GM04504 (cell line): ENCODE measurements at regions not wholly inside any gene's neighbourhood (a gene's known extent, or its start where the extent isn't known, plus 50 kb on each side); places are given as distances from the start of the nearest gene placed in this dataset.
A peak's percentile ranks its signal among the peaks of the same experiment; 100 is the strongest.

ENCODE experiments used
- DNase-seq: peaks from one replicate; pipeline ENCODE4 v3.0.0-alpha.2; 2012; ENCODE audit warnings: low read depth

DNA sequence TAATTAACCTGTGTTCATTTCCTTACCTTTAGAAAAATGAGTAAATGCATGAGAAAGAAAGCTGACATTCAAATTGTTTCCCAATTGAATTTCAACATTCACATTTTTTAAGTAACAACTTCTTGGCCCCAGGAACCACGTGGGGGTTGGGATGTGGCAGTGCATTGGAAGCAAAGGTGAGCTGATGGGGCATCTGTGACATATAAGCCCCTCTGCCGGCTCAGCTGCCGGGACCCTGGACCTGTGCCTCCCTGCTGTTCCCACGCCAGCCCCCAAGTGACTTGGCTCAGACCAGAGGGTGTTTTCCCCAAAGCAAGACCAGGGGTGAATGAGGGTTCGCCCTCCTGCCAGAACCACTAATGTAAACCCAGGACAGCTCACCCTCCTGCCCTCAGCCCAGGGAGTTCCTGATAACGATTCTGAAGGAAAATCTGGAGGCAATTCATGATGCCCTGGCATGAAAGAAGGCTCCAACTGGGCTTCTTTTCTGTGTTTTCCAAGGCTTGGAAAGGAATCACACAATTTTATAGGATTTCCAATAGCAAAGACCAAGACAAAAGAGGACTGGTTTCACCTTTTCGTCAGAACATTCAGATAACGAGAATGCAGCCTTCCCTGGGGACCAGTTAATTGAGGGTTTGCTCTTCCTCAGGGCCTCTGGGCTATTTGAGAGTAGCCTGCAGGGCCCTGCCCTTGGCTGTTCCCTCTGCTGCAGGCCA lies 193.2 kb upstream of the TWIST2 start:
- DNase-seq, result no peak

DNA sequence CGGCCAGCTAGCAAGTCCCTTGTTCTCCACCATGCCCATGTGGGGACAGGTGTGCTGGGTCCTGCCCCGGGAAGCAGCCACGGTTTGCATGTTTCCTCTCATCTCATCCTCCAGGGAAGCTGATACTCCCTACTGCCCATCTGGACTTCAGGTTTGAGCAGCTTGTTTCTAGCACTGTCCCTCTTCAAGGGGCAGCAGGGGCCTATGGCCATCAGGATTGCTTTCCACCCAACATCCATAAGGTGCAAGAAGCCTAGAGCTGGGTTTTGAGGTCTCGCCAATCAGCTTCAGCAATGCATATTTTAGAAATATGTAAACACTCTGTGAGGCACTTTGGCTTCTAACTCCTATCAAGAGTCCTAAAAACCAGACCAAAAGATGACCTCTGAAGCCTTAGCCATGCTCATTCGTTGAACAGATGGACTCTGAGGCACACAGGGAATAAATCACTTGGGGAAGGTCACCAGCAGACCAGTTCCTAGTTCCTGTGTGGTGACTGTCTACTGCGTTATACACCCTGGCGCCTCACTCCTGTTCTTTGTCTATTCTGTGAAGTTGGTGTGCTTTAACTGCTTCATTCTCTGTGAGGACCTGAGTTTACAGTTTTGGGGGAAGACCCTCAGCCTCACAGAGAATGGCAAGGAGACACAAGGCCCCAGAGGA lies 192.6 kb upstream of the TWIST2 start:
- DNase-seq, result peak; percentile 35

DNA sequence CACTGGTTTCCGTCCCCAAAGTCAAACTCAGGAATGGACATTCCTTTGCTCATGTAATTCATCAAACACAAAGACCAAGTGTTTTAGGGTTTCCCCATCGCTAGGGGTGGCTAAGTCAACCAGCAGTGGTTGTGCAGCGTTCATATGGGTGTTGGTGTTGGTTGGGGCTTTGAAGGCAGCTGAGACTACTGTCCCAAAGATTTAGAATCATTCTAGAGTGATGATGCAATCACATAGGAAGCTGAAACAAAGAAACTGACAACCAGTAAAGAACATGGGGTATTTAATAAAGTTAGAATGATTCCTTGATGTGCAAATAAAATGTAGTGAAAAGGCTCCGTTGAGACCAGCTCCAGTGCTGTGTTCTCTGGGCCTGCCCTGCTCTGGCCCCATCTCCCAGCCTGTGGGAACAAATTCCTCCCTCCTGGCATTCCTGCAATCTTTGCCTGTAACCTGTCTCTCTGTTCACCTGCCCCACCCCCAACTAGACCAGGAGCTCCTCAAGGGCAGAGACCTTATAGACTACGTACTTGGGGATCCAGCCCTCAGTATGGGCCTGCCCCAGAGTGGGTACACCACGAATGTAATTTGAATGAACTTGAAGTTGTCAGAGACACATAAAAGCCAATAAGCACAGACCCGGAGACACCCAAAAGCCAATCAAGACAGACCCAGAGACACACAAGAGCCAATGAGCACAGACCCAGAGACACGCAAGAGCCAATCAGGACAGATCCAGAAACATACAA lies 191.7 kb upstream of the TWIST2 start:
- no peak for DNase-seq

DNA sequence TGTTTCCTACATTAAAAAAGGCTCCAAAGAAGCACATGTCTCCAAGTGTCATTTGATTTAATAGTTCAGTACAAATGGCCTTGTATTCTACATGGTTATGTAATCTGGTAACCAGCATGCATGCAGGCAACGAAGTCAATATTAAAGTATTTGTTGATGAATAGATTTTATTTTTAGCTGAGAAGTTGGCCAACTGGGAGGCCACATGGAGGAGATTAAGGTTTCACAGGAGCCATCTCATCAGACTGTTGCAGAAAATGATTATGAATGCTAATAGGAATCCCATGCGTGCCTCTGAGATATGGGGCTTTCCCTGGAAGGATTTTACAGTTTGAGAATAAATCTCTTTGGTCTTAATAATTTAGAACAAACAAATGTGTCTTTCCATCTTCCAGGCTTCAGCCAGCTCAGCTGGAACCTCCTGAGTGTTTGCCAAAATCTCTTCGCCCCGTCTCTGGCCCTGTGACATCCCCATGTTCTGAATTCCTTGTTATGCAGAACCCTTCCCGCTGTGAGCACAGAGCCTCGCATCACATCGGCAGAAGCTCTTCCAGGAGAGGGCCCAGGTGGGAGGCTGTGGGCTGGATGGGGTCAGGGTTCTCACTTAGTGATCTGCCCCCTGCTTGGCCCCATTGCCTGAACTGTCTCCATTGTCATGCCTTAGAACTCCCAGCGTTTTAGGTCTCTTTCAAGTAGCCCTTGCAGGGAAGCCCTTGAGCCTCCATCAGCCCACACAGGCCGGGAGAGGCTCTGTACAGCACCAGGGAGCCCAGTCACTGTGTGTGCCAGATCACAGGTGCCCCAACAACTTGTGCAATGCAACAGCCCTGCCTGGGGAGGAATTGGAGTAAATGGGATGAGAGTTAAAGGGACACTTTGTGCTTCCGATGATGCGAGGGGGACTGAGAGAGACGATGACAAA lies 190.5 kb upstream of the TWIST2 start:
- DNase-seq, result peak; percentile 81

DNA sequence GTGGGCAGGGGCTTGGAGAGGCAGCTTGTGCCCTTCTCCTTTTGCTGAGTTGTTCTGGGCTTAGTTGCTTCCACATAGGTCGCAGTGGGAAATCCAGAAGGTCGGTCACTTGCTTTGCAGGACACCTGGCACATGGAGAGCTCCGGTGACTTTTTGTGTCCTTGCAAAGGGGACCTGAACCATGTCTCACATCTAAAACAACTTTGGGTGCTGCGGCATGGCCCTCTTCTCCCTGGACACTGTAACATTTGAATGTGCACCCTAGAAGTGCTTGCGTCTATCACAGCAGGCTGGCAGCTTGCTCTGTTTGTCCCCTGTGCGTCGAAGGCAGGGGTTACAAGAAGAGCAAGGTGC lies 189.9 kb upstream of the TWIST2 start:
- DNase-seq, result no peak

DNA sequence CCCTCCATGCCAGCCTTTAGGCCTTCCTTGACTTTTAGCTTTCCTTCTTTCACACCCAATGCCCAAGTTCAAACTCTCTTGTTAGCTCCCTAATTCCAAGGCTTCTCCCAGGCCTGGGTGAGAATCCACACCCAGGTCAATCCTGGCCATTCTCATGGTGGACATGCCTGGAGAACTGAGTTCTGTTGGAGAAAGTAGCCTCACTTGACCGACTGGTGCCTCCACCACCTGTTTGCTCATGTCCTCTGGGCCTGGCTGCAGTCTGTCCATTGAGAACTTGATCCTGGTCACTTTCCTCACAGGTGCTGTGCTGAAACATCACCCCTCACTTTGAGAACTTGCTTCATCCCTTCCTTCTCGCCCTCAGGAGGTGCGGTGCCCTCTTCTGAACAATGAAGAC lies 189.1 kb upstream of the TWIST2 start:
- no peak for DNase-seq

DNA sequence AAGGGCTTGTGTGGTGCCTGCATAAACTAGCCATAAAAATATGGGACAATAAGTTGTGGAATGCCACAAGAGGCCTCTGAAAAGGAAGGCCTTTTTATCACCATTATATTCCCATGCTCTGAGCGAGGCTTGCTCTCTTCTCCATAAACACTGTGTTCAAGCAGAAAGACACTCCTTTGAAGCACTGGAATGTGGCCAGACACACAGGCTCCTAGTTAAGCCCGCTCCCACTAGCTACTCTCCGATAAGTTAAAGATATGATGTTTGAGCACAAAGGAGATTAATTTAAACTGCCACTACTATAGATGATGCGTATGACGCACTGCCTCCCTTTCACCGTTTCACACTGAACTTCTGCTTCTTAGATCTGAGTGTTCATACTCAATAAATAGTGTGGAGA lies 188.7 kb upstream of the TWIST2 start:
- no peak for DNase-seq

DNA sequence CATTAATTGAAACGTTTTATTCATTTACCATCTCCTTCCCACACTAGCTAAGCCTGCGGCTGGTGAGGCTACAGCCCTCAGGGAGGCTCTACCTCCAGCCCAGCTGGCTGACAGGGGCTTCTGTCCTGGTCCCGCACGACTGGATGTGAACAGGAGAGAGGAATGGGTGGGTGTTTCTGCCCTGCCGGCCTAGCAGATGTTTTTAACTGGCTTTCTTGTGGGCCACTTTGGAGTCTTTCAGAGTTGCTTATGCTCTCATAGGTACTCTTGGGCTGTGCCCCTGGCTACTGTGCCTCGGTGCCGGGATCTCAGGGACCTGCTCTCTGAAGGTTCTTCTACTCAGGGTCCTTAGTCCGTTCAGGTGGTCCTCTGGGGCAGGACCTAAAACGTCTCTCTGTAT lies 184.3 kb upstream of the TWIST2 start:
- DNase-seq, result no peak

DNA sequence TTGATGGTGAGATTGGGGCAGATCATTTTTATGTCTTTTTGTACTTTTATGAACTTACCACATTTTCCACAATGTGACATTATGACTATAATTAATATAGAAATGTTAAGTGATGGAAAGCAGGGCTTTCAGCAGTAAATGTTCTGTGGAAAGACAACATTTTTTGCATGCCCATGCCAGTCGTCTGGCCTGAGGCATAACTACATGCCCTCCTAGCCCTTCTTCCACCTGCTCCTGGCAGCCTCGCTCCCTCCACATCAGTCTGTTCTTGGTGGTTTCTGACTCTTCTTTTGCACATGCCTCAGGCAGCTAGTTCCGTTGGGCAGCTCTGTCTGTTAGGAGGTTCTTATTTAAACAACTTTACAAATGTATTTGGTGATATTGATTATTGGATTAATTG lies 182.0 kb upstream of the TWIST2 start:
- no peak for DNase-seq

DNA sequence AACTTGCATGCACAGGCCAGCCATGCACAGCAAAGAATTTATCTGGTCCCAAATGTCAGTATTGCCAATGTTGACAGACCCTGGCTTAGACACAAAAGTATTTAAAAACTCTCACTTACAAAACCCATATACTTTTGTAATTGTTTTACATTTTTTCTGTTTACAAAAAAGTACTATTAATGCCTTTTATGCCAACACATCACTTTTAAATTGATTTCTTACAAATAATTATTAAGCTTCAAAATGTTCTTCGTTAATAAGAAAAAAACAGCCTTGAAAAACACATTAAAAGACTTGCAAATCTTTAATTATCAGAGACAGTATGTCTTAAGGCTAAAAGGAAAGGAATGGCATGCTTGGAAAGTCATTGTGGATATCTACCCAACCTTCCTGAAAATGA lies 181.3 kb upstream of the TWIST2 start:
- no peak for DNase-seq

DNA sequence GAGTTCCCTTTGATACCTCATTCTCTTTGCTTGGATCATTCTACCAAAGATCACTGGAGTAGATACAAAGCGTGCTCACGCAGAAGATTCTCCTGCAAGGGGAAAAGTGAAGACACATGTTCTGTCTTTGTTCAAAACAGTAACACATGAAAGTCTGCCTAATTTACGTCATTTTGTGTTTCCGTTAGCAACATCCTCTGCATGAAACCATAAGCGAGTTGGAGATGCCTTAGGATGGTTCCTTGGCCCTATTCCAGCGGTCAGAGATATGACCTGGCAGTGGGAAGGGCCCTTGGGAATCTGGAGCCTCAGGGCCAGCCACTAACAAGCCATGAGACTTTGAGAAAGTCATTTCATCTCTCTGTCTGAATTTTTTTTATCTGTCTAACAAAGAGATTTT lies 180.9 kb upstream of the TWIST2 start:
- DNase-seq, result peak; percentile 82

DNA sequence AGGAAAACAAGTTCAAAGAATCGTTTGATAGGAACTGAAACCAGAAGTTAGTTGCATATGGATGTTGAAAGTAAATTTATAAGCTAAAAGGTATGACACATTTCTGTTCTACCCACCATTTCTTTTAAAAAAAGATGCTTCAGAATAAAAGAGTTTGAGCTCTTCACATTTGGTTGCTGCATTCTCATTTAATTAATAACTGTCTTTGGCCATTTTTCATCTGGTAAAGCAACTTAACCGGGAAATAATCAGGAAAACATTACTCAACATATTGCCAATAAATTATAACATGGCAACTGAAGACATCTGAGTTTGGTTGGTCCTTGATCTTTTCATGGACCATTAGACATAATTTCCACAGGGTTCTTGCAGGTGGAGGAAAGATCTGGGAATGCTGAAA lies 180.2 kb upstream of the TWIST2 start:
- no peak for DNase-seq

DNA sequence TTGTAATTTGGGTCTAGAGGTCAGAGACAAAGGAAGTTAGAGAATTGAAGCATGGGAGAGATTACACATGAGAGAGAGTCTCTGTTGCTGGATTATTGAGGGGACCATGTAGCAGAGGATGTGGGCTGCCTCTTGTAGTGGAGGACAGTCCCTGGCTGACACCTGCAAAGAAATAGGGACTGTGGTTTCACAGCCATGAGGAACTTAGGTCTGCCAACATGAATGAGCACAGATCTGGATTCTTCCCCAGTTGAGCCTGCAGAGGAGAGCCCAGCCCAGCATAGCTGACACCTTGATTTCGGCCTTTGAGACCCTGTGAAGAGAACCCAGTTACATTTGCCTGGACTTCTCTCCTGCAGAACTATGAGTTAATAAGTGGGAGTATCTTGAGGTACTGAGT lies 179.5 kb upstream of the TWIST2 start:
- DNase-seq, result no peak

DNA sequence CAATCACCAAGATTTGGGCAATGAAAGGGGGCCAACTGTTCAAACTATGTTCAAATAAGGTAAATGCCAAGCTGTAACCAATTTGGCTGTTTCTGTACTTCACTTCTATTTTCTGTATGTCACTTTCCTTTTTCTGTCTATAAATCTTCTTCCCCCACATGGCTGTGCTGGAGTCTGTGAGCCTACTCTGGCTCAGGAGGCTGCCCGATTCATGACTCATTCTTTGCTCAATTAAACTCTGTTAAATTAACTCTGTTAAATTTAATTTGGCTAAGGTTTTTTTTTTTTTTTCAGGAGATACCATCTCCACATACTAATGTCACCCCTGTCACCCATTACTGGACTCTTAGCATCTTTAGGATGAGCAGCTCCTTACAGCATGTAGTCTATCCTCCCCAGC lies 178.8 kb upstream of the TWIST2 start:
- DNase-seq, result no peak

DNA sequence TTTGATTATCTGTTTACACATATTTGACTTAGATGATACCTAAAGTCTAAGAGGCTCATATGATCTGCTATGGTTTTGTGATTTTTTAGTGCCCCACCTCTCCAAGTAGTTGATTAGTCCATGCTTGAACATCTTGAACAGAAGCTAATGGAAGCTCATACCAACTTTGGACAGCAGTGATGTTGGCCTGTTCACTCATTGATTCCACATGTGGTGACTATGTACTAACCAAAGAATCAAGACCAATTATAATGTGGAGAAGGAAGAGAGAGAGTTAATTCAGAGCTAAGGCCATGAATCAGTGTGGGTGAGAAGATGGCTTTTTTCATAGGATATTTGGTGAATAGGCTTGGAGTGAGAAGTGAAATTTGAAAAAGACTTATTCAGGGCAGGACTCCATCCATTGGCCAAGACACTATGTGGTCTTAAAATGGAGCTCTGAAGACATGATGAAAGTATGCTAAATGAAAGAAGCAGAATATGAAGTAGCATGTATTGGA lies 178.3 kb upstream of the TWIST2 start:
- DNase-seq, result no peak

DNA sequence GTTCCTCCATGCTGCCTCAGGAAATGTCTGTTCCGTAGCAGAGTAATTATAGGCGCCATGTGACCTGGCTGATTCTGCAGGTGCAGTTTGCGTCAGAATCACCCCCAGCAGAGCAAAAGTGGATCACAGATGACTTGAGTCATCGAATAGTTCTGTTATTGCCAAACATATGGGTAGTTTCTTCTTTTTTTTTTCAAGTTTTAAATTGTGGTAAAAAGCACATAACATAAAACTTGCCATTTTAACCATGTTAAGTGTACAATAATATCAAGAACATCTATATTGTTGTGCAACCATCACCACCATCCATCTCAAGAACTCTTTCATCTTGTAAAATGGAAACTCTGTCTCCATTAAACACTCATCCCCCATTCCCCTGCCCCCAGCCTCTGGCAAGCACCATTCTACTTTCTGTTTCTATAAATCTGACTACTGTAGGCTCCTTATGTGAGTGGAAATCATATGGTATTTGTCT lies 177.7 kb upstream of the TWIST2 start:
- DNase-seq, result no peak

DNA sequence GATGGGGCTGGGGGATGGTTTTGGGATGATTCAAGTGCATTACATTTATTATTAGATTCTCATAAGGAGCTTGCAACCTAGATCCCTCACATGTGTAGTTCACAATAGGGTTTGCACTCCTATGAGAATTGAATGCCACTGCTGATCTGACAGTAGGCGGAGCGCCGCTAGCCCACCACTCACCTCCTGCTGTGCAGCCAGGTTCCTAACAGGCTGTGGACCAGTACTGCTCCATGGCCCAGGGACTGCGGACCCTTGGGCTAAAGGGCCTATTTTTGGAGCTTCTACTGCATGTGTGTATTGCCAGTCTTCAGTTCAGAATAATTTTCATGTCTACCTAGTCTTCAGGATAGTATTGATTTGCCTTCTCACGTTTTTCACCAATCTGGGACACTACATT lies 165.3 kb upstream of the TWIST2 start:
- DNase-seq, result no peak

DNA sequence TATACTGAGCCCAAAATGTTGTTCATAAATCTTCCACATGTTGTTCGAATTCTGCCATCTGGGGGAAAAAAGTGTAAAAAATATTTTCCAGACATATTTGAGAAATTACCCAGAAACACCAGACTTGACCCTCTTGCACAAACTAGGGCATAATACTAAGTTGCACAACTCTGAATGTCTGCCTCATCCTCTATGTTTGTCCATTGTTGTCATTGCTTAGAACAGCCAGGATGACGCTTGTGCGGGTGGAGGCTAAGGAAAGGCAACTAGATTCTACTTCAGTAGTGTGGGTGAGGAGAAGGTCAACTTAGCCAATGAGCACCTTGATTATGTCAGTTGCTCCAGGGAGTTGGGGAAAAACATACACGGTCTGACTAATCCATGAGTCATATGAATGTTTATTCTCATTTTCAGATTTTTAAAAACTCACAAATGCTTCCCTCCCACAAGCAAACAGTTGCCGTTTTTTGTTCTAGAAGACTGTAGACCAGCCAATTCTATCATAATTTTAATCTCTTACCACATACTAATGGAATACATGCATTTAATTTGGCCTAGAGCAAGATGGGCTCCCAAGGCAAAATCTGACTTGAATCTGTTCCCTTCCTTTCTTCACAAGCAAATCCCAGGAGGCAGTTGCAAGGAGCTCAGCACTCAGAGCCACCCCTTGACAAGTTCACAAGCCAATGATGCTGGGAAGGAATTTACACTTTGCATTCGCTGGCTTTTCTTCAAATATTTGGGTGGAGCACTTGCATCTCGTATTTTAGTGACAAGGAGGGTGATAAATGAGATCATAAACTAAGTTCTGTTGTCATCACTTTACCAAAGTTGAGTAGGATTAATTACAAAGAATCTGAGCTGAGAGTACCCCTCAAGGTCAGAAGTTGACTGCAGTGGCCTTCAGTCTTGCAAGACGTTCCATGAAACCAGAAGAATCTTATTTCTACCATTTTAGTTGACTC lies 163.2 kb upstream of the TWIST2 start:
- DNase-seq, result peak; percentile 99

DNA sequence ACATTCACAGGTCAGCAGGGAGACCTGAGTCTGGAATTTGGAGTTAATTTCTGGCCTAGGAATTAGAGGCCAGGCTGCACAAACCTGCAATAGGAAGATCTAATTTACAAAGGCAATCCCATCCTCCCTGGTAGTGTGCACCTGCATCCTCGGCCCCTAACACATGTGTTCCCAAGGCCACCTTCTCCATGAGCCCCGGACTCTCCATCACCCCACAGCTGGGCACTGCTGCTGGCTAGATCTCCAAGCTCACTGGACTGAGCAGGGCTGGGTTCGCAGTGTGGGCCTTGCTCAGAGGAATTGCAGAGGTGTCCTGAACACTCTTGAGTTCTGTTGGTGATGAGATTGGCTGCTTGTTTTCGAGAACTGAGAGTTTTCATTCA lies 162.6 kb upstream of the TWIST2 start:
- no peak for DNase-seq

DNA sequence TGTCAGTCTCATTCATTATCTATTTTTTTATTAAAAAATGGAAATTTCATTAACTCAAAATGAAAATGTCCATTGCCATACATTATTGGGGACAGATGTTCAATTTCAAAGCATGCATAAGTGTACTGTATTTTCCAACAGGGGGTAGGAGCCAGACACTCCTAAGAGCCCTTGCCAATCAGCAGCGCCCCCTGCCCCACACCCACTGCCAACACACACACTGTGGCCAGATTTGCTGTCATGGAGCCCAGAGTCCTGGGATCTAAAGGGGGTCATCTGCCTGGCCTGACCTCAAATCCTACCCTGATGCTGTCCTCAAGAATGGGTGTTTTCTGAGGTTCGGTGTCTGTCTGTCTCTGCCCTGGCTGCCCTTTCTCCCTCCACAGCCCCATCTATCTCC lies 162.2 kb upstream of the TWIST2 start:
- DNase-seq, result no peak

DNA sequence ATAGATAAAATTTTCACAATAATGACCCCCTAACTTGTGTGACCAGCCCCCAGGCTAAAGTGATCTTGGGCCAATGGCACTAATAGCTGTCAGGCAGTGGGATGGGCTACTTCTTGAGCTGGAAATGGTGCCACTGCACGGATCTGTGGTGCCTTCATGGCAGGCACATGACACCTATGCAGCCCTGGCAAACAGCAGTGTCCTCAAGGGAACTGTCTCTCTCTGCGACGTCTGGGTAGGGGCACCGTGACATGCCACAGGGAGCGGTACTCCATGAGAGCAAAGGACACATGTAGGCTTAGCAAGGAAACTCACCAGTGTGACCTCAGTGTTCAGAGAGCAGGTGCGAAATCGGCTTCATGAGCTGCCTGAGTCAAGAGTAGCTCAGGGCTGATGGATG lies 161.7 kb upstream of the TWIST2 start:
- DNase-seq, result no peak
